A204.1 (cell line): ENCODE measurements at regions not wholly inside any gene's neighbourhood (a gene's known extent, or its start where the extent isn't known, plus 50 kb on each side); places are given as distances from the start of the nearest gene placed in this dataset.

Experiments
- FAIRE-seq: peaks from 2 replicates; lab custom pipeline; 2012; peaks lifted over from hg19 to GRCh38; lab: Jason Lieb, UNC

DNA sequence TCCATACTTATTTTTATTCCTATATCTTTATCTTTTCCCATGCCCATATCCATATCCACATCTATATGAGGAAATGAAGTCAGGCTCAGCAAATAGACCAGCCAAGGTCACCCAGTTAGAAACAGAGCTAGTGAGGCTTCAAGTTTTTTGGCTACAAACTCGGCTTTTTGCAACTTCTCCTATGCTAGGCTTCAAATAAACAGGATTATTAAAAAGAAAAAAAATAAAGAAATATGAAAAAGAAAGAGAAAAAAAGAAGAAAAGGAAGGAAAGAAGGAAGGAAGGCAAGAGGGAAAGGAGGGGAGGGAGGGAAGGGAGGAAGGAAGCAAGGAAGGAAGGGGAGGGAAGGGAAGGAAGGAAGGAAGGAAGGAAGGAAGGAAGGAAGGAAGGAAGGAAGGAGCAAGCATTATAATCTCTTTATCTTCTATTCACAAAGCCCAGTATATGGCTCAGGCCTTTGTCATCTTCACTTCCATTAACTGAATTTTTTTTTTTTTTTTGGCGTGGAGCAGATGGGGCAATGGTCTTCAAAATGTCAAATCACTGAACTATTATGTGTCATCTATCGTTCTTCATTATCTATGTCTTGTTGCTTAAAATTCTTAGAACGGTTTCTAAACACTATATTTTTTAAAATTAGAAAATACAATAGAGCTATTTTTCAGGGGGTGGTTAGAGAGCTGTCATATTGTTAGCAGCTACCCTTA, 418.2 kb downstream of the VRK1 start:
- FAIRE-seq = no peak

DNA sequence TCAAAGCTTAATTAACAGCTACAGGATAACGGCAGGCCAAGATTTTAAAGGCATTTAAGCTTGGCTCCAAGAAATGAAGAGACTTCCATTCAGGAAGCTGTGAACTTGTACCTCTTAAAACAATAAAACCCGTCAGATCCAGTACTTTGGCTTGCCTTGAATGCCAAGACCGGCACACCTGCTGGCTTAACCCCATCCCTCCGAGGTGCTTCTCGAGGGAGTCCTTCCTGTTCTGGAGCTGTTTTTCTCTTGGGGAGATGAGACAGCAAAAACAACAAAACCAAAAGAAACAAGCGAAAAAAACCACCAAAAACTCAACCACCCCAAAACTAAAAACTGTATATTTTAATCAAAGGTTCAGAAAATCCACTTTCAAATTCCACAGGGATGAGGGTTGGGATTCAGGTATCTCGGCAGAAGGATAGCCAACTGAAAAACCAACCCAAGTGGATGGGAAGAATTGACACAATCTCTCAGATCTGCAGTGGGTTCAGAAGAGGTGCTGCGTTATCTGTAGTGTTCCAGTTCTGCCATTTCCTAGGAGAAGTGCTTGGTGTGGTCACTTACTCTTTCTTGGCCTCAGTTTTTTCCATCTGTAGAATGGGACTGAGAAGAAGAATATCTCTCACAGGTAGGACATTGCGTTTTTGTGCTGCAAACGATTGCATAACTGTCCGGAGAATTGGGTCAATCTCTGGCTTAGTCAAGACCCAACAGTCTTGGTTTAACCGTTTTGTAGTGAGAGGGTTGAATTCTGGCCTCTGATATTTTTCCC, 420.1 kb downstream of the VRK1 start:
- no peak for FAIRE-seq

DNA sequence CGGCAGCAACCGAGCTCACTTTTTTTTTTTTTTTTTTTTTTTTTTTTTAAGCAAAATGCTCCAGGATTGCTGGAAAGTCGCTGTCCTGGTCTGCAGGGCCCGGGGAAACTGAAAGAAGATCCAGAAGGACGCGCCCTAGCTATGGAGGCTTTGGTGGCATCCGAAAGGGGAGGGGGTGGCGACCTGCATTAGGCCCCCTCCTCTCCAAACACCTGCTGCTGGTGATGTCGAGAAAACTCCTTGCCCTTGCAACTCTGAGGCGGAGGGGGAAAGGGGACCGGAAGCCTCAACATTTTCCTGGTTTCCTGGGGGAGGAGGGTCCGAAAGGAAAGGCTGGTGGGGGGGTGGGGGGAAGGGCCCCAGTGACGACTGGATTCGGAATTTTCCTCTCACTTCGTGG, 421.1 kb downstream of the VRK1 start:
- no peak for FAIRE-seq

DNA sequence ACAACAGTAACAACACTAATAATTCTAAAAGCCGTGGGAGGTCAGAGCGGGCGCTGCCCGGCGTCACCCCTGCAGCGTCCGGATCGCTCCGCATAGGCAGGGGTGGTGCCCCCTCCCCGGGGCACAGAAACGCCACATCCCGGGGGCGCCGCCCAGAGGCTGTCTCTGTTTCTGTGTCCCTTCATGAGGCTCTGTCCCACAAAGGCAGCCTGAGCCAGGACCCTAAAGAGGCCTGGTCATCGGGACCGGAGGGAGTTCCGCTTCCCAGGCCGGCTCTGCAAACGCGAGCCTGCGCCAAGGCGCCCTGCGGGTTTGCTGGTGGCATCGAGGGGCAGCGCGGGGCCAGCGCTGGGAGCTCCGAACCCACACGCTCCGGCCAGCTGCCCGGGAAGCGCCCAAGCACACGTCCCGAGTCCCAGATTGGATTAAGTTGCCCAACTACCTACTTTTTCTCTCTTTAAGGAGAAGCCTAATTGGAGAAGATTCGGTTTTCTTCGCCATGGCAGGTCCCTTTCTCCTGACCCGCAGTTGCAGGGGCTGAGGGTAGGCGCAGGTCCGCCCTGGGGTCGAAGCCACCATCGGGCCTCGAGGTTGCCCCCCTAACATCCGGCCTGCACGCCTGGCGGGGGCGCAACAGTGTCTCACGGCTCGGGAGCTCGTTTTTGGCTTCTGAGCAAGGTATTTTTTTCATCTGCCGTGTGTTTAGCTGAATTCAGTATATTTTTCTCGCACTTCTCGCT, 421.7 kb downstream of the VRK1 start:
- FAIRE-seq = no peak

DNA sequence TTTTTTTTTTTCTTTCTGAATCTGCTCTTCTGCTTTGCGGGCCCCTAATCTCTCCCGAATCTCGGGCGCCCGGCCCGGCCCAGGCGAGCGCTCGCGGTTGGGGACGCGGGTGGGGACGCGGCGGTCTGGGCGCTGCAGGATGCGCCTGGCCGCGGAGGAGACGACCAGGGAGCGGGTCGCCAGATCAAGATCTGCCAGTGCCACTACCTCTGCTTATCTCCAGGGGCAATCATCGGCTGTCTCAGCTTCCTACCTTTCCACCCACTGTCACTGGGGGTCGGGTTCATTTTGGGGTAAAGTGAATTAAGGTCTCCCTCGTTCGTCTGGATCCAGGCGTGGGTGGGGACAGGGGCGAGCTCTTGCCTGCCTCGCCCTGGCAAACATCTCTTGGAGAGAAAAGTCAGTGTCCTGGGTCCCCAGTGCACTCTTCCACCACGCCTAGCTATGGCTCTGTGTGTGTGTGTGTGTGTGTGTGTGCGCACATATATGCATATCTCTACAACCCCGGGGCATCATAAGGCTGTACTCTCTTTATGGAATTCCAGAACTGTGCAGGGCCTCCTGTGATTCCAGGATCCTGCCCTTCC, 422.3 kb downstream of the VRK1 start:
- FAIRE-seq = no peak

DNA sequence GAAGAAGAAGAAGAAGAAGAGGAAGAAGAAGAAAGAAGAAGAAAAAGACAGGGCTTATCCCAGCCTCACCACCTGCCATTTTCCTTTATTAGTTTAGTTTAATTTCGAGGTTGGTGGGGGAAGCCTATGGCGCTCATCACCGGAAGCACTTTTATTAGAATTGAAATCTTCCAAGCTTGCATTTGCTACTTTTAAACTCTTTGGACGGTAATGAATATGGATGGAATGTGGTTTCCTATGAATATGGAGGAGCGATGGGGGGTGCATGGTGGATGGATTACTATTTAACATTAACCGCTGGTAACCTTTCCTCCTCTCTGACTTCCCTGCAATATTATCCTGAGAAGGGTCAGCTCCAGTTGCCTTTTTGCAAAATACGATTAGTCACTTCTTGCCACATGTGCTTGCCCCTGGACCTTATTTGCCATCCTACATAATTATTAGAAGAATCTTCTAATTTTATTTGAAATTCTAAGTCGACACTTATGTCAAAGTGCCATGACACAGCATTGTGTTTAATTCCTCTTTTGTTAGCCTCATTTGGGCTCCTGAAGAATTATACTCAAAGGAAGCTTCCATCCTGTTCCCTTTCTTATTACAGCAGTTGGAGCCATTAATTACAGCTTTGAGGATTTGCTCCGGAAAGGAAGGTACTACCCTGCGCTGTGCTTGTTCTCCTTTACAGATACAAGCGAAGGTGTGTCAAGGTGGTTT, 424.5 kb downstream of the VRK1 start:
- no peak for FAIRE-seq

DNA sequence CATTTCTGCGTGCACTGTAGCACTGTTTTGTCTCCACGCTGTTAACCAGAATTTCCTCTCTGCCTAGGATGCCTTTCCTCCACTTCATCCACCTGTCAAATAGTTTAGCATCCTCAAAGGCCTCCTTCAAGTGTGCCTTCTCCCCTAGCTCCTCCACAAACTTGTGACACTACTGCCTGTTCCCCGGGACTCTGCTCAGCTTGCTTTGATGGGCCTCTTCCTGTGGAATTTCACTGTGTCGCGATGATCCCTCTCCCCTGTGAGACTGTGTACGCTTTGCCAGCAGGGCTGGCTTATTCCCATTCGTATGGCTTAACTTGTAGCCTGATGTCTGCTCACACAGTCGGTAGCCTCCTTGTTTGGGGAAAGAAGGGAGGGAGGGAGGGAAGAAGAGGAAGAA, 426.8 kb downstream of the VRK1 start:
- no peak for FAIRE-seq

DNA sequence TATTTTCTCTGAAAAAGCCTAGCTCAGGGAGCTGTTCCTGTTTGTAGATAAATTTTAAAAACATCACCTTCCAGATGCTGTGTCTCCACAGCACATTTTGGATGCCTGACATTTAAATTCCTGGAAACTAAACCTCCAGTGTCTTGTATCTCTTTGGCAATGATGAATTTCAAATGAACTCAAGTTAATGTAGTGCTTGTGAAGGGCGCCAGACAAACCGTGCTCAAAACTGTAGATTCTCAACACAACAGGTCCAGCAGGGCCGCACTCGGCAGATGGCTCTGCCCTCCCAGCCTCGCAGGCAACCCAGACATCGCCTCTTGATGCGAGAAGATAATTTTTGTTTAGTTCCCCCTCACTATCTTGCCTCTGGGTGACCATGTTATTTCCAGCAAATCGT, 432.9 kb downstream of the VRK1 start:
- FAIRE-seq = no peak

DNA sequence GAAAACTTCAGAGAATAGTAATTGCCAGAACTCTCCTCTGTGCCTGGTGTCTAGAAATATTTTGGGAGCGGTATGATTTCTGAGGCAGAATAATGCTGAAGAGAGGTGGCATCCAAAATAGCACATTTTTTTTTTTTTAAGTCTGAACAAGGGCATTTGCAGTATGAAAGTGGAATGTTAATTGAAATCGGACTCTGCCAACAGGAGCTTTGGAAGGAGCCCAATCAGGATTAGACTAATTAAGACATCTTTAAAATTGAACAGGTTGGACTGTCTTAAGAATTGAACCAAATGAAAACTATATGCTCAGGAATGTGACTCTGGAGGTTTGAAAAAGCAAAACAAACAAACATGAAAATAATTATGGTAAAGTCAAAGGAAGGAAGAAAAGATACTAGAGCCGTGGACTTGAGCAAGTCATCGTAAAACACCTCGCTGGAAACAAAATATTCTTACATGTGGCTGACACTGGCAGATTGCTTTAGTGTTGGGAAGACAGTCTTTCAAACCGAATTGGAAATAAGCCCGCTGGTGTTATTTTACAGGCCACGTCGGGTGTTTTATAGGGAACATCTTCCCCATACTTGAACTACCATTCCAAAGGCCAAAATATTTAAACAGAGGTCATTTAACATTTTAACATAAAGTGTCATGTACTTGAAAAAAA, 436.3 kb downstream of the VRK1 start:
- no peak for FAIRE-seq

DNA sequence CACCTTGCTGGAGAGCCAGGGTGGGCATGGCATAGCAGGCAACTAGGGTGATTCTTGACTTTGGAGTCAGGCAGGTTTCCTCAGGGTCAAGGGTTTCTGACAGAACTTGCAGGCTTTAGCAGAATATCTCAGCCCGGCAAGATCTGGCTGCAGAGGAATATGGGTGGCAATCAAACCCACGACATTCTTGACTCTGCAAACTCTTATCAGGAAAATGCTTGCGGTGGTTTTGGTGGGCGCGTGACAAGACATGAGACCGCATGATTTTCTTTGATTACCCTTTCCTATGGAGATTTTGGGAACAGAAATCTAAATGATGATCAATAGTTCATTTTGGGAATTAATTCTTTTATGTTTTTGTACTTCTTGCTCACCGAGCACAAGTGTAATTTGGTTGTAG, 449.5 kb downstream of the VRK1 start:
- no peak for FAIRE-seq

DNA sequence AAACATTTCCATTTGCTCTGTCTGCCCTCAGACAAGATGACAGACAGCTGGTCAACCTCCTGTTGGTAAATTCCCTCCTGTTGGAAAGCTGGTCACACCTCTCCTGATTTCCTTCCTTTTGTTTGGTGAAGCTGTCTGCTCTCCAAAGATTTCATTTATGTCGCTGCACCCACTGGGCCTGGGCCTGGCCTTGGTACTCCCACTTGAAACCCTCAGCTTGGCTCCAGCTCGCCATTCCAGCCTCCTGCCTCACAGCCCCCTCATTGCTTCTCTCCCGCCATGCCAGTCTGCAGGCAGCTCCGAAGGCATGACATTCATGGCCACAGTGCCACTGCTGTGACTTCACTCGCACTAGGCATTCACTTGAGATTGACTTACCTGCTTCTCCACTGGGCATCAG, 451.8 kb downstream of the VRK1 start:
- no peak for FAIRE-seq

DNA sequence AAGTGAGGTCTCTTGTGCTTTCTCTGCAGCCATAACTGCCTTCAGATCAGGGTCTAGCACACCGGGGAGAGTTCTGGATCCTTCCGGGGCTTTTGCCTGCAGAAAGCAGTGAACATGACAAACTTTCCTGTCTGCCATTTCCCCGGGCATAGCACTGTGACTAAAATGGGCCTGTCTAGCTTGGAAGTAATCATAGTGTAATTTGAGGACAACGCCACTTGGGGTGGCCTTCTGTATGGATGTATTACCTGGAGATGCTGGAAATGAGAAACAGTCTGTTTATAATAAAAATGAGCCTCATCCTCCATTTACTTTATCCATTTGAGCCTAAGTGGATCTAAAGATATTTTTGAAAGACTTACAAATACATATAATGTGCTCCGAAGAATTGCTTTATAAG, 453.7 kb downstream of the VRK1 start:
- no peak for FAIRE-seq

DNA sequence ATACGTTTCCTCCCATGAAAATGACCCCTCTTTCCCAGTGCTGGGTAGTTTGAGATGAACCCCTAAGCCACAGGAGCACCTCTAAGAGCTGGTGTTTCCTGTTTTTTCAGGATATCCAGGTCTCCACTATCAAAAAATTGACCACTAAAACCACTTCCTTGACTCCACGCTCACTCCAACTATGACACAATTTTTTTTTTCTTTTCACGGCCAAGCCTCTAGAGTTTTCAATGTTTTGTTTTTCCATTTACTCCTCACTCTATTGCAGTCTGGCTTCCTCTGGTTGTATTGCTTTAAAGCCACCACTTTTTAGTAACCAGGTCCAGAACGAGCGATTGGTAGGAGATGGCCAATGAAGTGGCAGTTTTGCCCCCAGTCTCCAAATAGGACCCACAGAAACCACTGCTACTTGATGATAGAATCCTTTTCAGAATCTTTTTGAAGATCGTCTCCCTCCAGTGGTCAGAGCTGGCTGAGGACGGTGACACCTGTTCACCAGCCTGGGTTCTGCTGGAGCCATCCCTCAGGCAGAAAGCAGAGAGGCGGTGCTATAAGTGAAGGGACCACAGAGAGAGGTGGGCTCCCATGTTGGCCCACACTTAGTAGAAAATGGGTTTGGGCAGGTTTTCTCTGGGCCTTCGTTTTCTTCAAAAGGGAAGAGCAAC, 454.4 kb downstream of the VRK1 start:
- no peak for FAIRE-seq

DNA sequence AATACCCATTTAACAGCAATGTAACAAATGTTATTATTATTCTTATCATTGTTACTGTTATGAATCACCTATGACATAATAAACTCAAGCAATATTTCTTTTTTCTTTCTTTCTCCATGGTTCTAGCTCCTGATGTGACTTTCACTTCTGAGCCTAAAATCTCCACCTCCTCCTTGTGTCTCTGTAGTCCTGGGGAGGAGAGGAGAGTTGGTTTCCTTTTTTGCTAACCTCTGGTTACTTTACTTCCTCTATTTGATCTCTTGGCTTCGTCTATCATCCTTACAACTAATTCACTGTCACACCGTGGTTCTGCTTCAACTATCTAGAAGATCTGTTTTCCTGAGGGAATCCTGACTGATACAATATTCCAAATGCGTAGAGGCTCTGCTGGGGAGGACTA, 456.6 kb downstream of the VRK1 start:
- no peak for FAIRE-seq

DNA sequence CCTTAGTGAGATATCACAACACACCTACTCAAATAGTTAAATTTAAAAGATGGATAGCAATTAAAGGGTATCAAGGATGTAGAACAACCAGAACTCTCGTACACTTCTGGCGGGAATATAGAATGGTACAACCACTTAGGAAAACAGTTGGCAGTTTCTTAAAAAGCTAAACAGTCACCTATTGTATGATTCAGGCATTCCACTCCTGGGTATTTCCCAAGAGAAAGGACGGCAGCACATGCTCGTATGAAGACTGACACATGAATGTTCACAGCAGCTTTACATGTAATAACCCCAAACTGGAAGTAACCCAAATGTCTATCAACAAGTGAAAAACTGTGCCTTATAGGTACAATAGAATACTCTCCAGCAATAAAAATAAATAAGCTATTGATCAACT, 465.2 kb downstream of the VRK1 start:
- FAIRE-seq = no peak

DNA sequence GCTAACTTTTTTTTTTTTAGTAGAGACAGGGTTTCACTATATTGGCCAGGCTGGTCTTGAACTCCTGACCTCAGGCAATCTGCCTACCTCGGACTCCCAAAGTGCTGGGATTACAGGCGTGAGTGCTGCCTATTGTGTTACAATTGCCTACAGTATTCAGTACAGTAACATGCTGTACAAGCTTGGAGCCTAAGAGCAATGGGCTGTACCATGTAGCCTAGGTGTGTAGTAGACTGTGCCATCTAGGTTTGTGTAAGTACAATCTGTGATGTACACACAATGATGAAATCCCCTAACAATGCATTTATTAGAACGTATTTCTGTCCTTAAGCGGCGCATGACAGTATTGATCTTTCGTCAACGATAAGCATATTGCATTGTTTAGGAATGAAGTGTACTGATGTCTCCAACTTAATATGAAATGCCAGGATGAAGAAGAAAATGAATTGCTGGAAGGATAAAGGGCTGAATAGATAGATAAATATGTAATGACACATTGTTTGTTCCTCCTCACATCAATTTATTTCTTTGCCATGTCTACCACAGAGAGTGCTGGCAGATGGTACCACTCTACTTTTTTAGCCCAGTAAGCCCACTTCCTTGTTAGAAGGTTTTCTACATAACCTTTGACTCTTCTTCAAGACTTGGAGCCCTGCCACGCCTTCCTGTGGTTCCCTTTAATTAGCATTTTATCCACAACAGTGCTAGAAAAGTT, 467.5 kb downstream of the VRK1 start:
- no peak for FAIRE-seq

DNA sequence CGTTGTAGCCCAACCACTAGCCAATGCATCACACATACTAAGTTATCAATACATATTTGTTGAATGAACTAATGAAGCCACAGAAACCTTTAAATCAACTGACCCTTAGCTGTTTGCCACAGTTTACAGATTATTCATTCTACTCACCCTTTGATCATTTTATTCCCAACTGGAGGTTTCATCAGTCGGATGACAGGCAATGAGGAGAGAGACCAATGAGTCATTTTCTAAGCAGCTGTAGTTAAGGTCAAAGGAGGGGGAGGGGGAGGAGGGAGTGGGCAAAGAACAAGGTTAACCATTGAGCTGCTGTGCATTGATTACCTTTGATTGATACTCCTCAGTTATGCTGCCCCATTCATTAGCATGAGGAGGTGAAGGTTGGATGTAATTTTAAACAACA, 469.5 kb downstream of the VRK1 start:
- FAIRE-seq = no peak

DNA sequence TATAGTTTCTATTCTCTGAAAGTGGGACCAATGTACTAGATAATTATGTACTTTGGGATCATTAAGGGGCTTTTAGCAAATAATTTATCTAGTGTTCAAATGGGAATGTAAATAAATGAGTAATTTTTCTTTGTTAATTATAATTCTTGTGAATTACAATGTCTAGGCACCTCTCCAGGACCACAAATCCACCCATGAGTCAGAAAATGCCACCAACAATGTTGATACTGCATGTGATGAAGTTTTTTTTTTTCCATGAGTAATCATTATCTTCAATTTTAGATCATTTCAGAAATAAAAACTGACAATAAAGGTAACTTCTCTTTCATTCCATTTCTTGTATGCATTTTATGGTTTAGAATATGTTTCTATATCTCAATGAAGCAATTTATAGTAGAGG, 470.3 kb downstream of the VRK1 start:
- no peak for FAIRE-seq

DNA sequence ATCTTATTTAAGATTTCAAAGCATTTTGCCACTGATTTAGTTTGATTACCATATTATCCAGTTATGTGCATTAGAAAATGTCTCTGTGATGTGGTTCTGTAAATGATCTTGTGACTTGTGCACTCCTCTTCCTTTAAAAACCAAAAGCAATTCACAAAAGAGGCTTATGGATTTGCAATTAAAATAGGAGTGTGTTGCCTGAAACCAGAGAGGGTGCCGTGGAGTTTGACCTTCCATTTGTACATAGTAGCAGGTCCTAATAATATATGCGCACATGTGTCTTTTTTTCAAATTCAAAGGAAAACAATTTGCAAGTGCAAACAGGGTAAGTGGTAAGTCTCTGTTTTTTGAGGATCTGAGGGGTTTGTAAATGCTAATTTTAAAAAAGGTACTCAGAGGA, 470.9 kb downstream of the VRK1 start:
- no peak for FAIRE-seq

DNA sequence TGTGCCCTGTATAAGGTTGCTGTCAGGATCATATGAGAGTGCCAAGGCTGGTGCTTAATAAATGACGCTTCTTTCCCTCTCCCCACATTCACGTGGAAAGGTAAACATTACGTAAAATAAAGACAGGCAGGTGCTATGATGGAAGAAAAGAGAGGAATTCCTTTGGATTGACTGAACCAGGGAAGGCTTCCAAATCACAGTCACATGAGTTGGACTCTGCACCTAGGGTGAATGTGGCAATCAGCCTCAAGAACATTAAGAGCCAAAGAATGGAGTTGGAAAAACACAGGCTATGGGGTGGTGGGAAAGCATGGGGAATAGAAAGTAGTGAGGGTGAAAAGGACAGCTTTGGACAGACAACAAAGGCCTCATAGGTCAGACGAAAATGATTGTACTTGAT, 473.1 kb downstream of the VRK1 start:
- FAIRE-seq = no peak
